Astrocyte of the cerebellum (primary cell): ENCODE measurements at regions not wholly inside any gene's neighbourhood (a gene's known extent, or its start where the extent isn't known, plus 50 kb on each side); places are given as distances from the start of the nearest gene placed in this dataset.

Experiments
- DNase-seq: peaks from one replicate; pipeline ENCODE4 v3.0.0-alpha.2; 2011; ENCODE audit warnings: low read depth
- H3K4me3 ChIP-seq: 2 replicates; pipeline ENCODE4 v1.5.1; 2011; ENCODE audit warnings: mild to moderate bottlenecking, low read depth, low read length, moderate library complexity
- in situ Hi-C: cut with HindIII; loops from 2 replicates; pipeline ENCODE4 v1.10.0; 2017; ENCODE audit warnings: low sequenced_read_pairs
- TF ChIP-seq, protein P1 (sequence below): IDR thresholded peaks from 2 replicates; pipeline ENCODE4 v1.5.1; 2012; ENCODE audit warnings: low read length, low read depth, moderate library complexity, mild to moderate bottlenecking; ENCODE audit errors: missing control alignments

DNA sequence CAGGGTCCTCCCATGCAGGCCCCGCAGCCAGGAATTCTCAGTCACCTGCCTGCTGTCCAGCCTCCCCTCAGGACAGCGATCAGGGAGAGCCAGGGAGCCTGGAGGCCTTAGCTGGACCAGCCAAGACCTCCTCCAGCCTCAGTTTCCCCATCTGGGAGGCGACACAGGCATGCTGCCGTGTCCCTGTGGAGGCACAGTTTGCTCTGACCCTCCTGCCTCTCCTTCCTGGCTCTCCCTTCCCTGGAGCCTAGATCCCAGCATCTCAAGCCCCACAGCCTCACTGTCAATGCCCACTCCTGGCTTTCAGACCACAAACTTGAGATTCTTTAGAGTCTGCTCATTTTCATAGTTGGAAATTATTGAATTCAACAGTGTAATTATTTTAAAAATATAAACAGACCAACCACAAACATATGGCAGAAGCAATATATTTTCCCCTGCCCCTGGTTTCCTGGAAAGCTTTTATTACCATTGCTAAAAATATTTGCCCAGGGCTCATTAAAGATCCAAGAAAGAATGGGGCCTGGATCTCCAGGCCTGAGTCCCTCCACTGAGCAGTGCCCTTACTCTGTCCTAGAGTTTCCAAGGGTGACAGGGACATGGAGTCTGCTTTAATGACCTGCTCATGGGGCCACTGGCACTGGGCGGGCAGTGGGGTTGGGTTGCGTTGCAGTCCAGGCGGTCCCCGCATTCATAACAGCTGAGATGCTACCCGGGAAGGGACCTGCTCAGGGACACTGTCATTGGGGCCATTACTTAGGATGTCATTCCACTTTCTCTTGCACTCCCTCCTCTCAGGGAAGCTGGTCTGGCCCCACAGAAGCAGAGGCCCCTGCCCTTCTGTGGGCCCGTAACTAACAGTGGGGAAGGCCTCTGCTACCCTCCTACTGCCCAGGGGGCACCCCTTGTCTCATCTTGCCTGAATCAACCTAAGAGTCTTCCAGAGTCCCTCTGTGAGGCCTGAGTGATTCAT is 81.6 kb upstream of the CHST15 start:
- no peak overlapping the region for H3K4me3 ChIP-seq
- in situ Hi-C loops, result no loop called here
- TF ChIP-seq, protein P1, sequence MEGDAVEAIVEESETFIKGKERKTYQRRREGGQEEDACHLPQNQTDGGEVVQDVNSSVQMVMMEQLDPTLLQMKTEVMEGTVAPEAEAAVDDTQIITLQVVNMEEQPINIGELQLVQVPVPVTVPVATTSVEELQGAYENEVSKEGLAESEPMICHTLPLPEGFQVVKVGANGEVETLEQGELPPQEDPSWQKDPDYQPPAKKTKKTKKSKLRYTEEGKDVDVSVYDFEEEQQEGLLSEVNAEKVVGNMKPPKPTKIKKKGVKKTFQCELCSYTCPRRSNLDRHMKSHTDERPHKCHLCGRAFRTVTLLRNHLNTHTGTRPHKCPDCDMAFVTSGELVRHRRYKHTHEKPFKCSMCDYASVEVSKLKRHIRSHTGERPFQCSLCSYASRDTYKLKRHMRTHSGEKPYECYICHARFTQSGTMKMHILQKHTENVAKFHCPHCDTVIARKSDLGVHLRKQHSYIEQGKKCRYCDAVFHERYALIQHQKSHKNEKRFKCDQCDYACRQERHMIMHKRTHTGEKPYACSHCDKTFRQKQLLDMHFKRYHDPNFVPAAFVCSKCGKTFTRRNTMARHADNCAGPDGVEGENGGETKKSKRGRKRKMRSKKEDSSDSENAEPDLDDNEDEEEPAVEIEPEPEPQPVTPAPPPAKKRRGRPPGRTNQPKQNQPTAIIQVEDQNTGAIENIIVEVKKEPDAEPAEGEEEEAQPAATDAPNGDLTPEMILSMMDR, result no peak
- DNase-seq, result no peak

DNA sequence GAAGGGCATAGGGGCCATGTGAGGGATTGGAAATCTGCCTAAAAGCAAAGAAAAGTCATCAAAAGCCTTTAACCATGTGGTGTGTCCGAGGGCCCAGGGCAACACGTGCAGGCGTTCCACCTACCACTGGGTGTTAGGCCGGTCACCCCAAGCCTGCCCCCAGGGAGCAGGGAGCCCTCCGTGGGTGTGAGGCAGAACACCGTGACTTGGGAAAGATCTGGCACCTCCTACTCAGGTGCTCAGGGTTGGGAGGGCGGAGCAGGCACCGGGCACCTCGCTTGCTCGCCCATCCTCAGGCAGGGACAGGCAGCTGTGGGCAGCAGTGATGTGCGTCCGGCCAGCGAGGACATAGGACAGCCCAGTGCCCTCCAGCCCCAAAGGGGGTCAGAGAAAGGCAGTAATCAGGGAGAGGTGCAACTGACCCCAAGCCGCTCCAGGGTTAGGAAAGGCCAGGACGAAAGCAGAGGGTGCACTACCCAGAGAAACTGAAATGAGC is 80.7 kb upstream of the CHST15 start:
- in situ Hi-C loops, result no loop called here
- no peak for DNase-seq
- H3K4me3 ChIP-seq, result no peak overlapping the region
- TF ChIP-seq, protein P1, result no peak

GRCh38 chr10:124173298-124173900 is 80.0 kb upstream of the CHST15 start:
- TF ChIP-seq, protein P1, result no peak
- DNase-seq, result no peak
- H3K4me3 ChIP-seq, result no peak overlapping the region
- in situ Hi-C loops, result no loop called here

- in situ Hi-C loops, result no loop called here
- no peak for DNase-seq
- TF ChIP-seq, protein P1, result no peak
- no peak overlapping the region for H3K4me3 ChIP-seq
Measured at GRCh38 chr10:124172181-124172916, 79.0 kb upstream of the CHST15 start.

- in situ Hi-C loops, result no loop called here
- TF ChIP-seq, protein P1, result no peak
- DNase-seq, result no peak
- no peak overlapping the region for H3K4me3 ChIP-seq
Measured at GRCh38 chr10:124171561-124171960, 78.2 kb upstream of the CHST15 start.

- in situ Hi-C loops, result no loop called here
- TF ChIP-seq, protein P1, result no peak
- no peak overlapping the region for H3K4me3 ChIP-seq
- no peak for DNase-seq
Measured at GRCh38 chr10:124170631-124171030, 77.2 kb upstream of the CHST15 start.
